Activated CD4-positive, alpha-beta memory T cell treated with anti-CD3 and anti-CD28 coated beads for 36 hours (primary cell): ENCODE measurements at regions not wholly inside any gene's neighbourhood (a gene's known extent, or its start where the extent isn't known, plus 50 kb on each side); places are given as distances from the start of the nearest gene placed in this dataset.
A peak's percentile ranks its signal among the peaks of the same experiment; 100 is the strongest.
"Not testable (repeated sequence)": the region's sequence is repeated elsewhere in the genome, so short reads cannot be mapped to it uniquely, and the experiment has no call there.

Experiments
- CTCF ChIA-PET: fragments of 350-600 bp; sonication (Branson Sonifier 250); formaldehyde crosslinking; loops from one replicate; lab custom pipeline; 2021; ENCODE audit warnings: antibody characterized with exemption, inconsistent platforms; lab: Charles Lee
- POLR2A ChIA-PET: fragments of 350-600 bp; sonication (Branson Sonifier 250); formaldehyde crosslinking; loops from one replicate; lab custom pipeline; 2021; ENCODE audit warnings: antibody characterized with exemption; lab: Charles Lee
- DNase-seq: peaks from one replicate; pipeline ENCODE4 v3.0.0-alpha.2; 2020
- H3K27ac Mint-ChIP-seq: one replicate; pipeline ENCODE4 v1.8.0; 2021; ENCODE audit warnings: mixed read lengths
- H3K27me3 Mint-ChIP-seq: one replicate; pipeline ENCODE4 v1.8.0; 2021; ENCODE audit warnings: mixed read lengths
- H3K36me3 Mint-ChIP-seq: one replicate; pipeline ENCODE4 v1.8.0; 2021; ENCODE audit warnings: mixed read lengths
- H3K4me1 Mint-ChIP-seq: one replicate; pipeline ENCODE4 v1.8.0; 2021; ENCODE audit warnings: low read depth, mixed read lengths
- H3K4me3 Mint-ChIP-seq: one replicate; pipeline ENCODE4 v1.8.0; 2021; ENCODE audit warnings: mild to moderate bottlenecking, mixed read lengths
- H3K9me3 Mint-ChIP-seq: one replicate; pipeline ENCODE4 v1.8.0; 2021; ENCODE audit warnings: mixed read lengths
- intact Hi-C: fragments of 100-400 bp; cut with micrococcal nuclease; formaldehyde crosslinking; loops from one replicate; pipeline ENCODE4 v1.15.1; 2023

DNA sequence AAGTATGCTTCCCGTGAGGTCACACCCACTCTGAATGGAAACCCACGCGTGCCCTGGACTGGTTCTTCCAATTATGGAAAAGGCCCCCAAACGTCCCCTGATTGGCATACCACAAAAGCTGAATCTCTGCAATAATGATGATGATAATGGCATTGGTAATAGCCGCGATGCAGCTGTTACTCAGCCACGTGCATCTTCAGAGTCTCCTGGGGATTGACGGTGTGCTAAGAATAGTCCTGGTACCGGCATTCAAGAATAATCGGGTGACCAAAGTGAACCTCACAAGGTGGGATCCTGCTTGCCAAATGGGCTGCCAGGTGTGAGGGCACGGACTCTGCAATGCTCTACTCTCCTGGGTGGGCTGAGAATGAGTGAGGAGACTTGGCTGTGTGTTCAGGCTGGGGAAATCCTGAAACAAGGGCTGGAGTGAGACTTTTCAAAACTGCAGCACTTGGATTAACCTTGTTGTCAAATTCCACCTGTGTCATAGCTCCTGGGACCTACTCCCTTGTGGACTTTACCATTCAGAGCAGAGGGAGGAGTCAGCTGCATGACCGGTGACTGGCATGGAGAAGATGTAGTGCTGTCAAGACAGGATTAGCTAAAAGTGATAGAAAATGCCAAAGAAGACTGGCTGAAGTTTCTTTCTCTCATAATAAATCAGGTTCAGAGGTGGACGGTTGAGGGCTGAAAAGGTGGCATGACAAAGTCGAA is 615.4 kb downstream of the MID1IP1 start:
- CTCF ChIA-PET = no interaction called here
- H3K9me3 Mint-ChIP-seq = no peaks in the 10 kb centered on the region

GRCh38 chrX:39418254-39418704 is 617.0 kb downstream of the MID1IP1 start:
- peaks cover 30% of the 10 kb centered on the region for H3K4me1 Mint-ChIP-seq
- H3K4me3 Mint-ChIP-seq = no peak overlapping the region
- ChIA-PET POLR2A (no interaction called here), CTCF (no interaction called here)
- peaks cover 6% of the 10 kb centered on the region for H3K9me3 Mint-ChIP-seq
- no peaks in the 10 kb centered on the region for H3K27me3 Mint-ChIP-seq
- DNase-seq = no peak
- H3K36me3 Mint-ChIP-seq = peaks cover 3% of the 10 kb centered on the region
- intact Hi-C loops = no loop called here
- peak overlapping the region; percentile 53 for H3K27ac Mint-ChIP-seq

More for the DNA sequence above, 615.4 kb downstream of the MID1IP1 start:
- H3K4me1 Mint-ChIP-seq = peaks cover 23% of the 10 kb centered on the region
- POLR2A ChIA-PET = no interaction called here
- H3K27ac Mint-ChIP-seq = no peak overlapping the region
- H3K27me3 Mint-ChIP-seq = no peaks in the 10 kb centered on the region
- H3K4me3 Mint-ChIP-seq = no peak overlapping the region
- H3K36me3 Mint-ChIP-seq = no peaks in the 10 kb centered on the region
- DNase-seq = no peak
- intact Hi-C loops = no loop called here

DNA sequence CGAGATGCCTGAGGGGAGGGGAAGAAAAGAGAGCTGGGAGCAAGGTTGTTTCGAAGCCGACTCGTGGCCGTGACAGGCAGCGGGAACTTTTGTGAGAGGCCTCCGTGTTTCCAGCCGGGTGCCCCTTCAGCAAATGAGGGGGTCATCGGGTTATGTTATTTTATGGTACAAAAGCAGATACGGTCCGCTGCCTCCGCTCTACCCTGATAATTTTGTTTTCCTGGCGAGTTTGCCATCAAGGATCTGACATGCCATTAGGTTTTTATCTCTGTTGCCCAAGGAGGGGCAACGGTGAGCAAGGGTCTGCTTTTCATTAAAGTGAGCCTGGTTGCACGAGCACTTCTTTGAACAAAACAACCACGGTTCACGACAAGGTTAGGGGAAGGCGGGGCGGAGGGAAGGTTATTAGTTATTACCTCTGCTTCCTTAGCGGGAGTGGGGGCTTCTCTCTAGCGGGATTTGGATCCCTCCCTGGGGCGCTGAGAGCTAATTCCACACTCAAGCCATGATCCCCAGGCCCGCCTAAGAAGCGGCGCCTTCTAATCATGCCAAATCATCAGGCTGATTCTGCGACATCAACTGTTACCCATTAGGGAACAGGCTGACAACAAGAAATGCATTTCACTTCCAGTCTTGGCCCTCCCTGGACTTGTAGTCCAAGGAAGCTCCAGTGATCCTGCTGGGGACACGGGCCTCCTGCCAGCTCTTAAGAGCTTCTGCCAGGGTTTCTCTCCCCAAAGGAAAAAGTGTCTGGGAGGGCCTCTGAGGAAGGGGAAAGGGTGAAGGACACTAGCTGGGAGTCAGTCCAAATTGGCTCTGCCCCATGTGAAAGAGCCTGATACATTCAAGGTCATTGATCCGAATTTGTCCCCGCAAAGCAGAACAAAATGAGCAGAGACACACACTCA is 617.7 kb downstream of the MID1IP1 start:
- no peak for DNase-seq
- H3K4me3 Mint-ChIP-seq = no peak overlapping the region
- H3K9me3 Mint-ChIP-seq = peaks cover 6% of the 10 kb centered on the region

GRCh38 chrX:39421006-39421405 is 619.7 kb downstream of the MID1IP1 start:
- H3K4me1 Mint-ChIP-seq = peaks cover 52% of the 10 kb centered on the region
- H3K27ac Mint-ChIP-seq = no peak overlapping the region
- intact Hi-C loops = loop anchor here (10.0 kb wide), 2 partner anchors 226 to 434 kb away; no protein-coding TSS in a partner anchor
- ChIA-PET POLR2A (no interaction called here), CTCF (no interaction called here)
- H3K9me3 Mint-ChIP-seq = peaks cover 6% of the 10 kb centered on the region
- no peaks in the 10 kb centered on the region for H3K27me3 Mint-ChIP-seq
- DNase-seq = no peak
- peaks cover 3% of the 10 kb centered on the region for H3K36me3 Mint-ChIP-seq
- H3K4me3 Mint-ChIP-seq = no peak overlapping the region

More for the DNA sequence above, 617.7 kb downstream of the MID1IP1 start:
- ChIA-PET POLR2A (no interaction called here), CTCF (no interaction called here)
- Mint-ChIP-seq H3K27me3 (no peaks in the 10 kb centered on the region), H3K36me3 (peaks cover 3% of the 10 kb centered on the region), H3K4me1 (peaks cover 35% of the 10 kb centered on the region), H3K27ac (peak overlapping the region; percentile 53)
- intact Hi-C loops = no loop called here

DNA sequence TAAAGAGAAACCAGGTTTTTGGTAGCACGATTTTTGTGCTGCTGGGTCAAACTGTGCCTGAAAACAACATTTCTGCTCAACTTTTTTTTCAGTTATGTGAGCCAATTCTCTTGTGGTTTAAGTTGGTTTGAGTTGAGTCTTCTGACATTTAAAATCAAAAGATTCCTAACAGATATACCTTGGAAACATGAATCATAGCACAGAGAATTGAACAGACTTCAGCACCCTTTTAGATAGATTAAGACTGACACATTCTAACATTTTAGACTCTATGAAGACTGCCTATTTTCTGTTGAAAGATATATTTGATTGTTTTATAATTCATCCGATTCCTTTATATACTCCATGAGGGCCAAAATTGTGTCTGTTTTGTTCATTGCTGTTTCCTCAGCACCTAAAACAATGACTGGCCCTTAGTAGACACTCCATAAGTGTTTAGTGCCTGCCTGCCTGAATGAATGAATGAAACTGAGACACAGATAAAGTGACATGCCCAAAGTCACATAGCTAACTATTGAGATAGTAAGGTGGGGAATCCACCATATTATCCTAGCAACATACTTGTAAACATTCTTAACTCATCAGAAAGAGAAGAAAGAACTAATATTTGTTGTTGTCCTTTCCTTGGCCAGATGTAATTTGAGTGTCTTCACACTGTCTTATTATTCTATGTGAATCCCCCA is 624.0 kb downstream of the MID1IP1 start:
- Mint-ChIP-seq H3K27ac (peak overlapping the region; percentile 93), H3K4me3 (no peak overlapping the region), H3K4me1 (peaks cover 62% of the 10 kb centered on the region), H3K9me3 (peaks cover 6% of the 10 kb centered on the region), H3K36me3 (peaks cover 3% of the 10 kb centered on the region), H3K27me3 (no peaks in the 10 kb centered on the region)
- ChIA-PET CTCF (interaction anchor here (1.0 to 1.2 kb wide), 2 partner anchors 86 to 163 kb away, joined by 4 read pairs; no protein-coding TSS in a partner anchor), POLR2A (interaction anchor here (1.3 kb wide), 1 partner anchor 98 kb away, joined by 5 read pairs; no protein-coding TSS in a partner anchor)
- intact Hi-C loops = loop anchor here (1.0 to 10.0 kb wide), 7 partner anchors 94 to 430 kb away; no protein-coding TSS in a partner anchor
- DNase-seq = no peak

- peaks cover 3% of the 10 kb centered on the region for H3K36me3 Mint-ChIP-seq
- ChIA-PET CTCF (interaction anchor here (1.0 to 1.2 kb wide), 2 partner anchors 85 to 164 kb away, joined by 4 read pairs; no protein-coding TSS in a partner anchor), POLR2A (interaction anchor here (1.3 kb wide), 1 partner anchor 99 kb away, joined by 5 read pairs; no protein-coding TSS in a partner anchor)
- peak overlapping the region; percentile 93 for H3K27ac Mint-ChIP-seq
- no peak for DNase-seq
- peaks cover 60% of the 10 kb centered on the region for H3K4me1 Mint-ChIP-seq
- H3K9me3 Mint-ChIP-seq = peaks cover 6% of the 10 kb centered on the region
- H3K4me3 Mint-ChIP-seq = no peak overlapping the region
- H3K27me3 Mint-ChIP-seq = no peaks in the 10 kb centered on the region
- intact Hi-C loops = loop anchor here (10.0 kb wide), 2 partner anchors 231 to 429 kb away; no protein-coding TSS in a partner anchor
Measured at GRCh38 chrX:39426101-39426500, 624.8 kb downstream of the MID1IP1 start.

DNA sequence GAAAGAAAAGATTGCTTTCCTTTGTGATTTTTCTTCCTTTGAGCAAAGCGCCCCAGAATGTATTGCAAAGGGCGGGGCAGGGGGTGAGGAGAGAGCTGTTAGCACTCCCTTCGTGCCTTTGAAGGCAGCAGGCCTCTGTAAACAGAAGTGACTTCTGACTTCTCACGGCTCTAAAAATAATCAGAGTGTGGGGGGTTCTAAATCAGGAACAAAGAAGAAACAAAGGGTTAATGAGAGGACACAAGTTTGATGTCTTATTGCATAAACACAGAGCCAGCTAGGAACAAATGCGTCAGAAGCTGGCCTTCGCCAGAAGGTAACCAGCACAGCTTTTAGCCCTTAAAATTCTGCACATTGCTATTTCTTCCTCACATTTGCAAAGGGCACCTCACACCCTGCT is 626.2 kb downstream of the MID1IP1 start:
- H3K4me1 Mint-ChIP-seq = peaks cover 57% of the 10 kb centered on the region
- peak overlapping the region; percentile 90 for H3K27ac Mint-ChIP-seq
- H3K9me3 Mint-ChIP-seq = peaks cover 4% of the 10 kb centered on the region
- H3K4me3 Mint-ChIP-seq = no peak overlapping the region
- intact Hi-C loops = loop anchor here (10.0 kb wide), 2 partner anchors 233 to 427 kb away; no protein-coding TSS in a partner anchor
- H3K36me3 Mint-ChIP-seq = peaks cover 3% of the 10 kb centered on the region
- no peaks in the 10 kb centered on the region for H3K27me3 Mint-ChIP-seq
- ChIA-PET CTCF (interaction anchor here (0.8 kb wide), 1 partner anchor 165 kb away, joined by 3 read pairs; no protein-coding TSS in a partner anchor), POLR2A (interaction anchor here (1.2 kb wide), 1 partner anchor 12 kb away, joined by 4 read pairs; no protein-coding TSS in a partner anchor)
- DNase-seq = no peak

GRCh38 chrX:39427906-39428305 is 626.6 kb downstream of the MID1IP1 start:
- H3K27me3 Mint-ChIP-seq = no peaks in the 10 kb centered on the region
- no peak overlapping the region for H3K4me3 Mint-ChIP-seq
- H3K4me1 Mint-ChIP-seq = peaks cover 56% of the 10 kb centered on the region
- H3K27ac Mint-ChIP-seq = peak overlapping the region; percentile 90
- intact Hi-C loops = loop anchor here (10.0 kb wide), 2 partner anchors 233 to 427 kb away; no protein-coding TSS in a partner anchor
- H3K9me3 Mint-ChIP-seq = no peaks in the 10 kb centered on the region
- ChIA-PET POLR2A (interaction anchor here (1.2 kb wide), 1 partner anchor 12 kb away, joined by 4 read pairs; no protein-coding TSS in a partner anchor), CTCF (interaction anchor here (0.8 kb wide), 1 partner anchor 166 kb away, joined by 3 read pairs; no protein-coding TSS in a partner anchor)
- peak; percentile 78 for DNase-seq
- peaks cover 3% of the 10 kb centered on the region for H3K36me3 Mint-ChIP-seq

GRCh38 chrX:39430551-39430950 is 629.3 kb downstream of the MID1IP1 start:
- intact Hi-C loops = no loop called here
- peaks cover 42% of the 10 kb centered on the region for H3K4me1 Mint-ChIP-seq
- peaks cover 4% of the 10 kb centered on the region for H3K36me3 Mint-ChIP-seq
- ChIA-PET CTCF (interaction anchor here (0.6 kb wide), 1 partner anchor 671 kb away, joined by 3 read pairs; no protein-coding TSS in a partner anchor), POLR2A (no interaction called here)
- no peaks in the 10 kb centered on the region for H3K27me3 Mint-ChIP-seq
- no peak for DNase-seq
- no peak overlapping the region for H3K4me3 Mint-ChIP-seq
- peaks cover 8% of the 10 kb centered on the region for H3K9me3 Mint-ChIP-seq
- no peak overlapping the region for H3K27ac Mint-ChIP-seq

DNA sequence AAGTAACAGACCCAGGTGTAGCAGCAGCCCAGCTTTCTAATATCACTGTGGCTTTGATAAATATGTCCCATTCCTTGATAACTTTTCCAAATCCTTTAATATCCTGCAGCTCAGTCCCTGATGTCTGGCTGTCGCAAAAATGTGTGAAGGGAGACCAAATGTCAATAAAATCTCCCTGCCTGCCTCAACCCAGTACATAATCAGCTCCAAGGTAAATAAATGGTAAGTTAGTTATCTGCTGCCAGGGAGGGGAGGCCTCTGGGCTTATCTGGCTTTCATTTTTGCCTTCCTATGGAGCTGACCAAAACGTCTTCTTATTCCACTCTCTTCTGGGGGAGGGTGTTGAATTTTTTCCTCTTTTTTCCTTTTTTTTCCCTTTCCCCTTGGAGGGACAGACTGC is 630.6 kb downstream of the MID1IP1 start:
- H3K4me3 Mint-ChIP-seq = no peak overlapping the region
- peaks cover 32% of the 10 kb centered on the region for H3K4me1 Mint-ChIP-seq
- peaks cover 8% of the 10 kb centered on the region for H3K9me3 Mint-ChIP-seq
- no peak for DNase-seq
- H3K27me3 Mint-ChIP-seq = no peaks in the 10 kb centered on the region
- H3K27ac Mint-ChIP-seq = no peak overlapping the region
- CTCF ChIA-PET = no interaction called here
- H3K36me3 Mint-ChIP-seq = peaks cover 4% of the 10 kb centered on the region
- POLR2A ChIA-PET = no interaction called here
- intact Hi-C loops = no loop called here

GRCh38 chrX:39434671-39435070 is 633.4 kb downstream of the MID1IP1 start:
- H3K4me3 Mint-ChIP-seq, H3K36me3 Mint-ChIP-seq, intact Hi-C loops, POLR2A ChIA-PET, DNase-seq, CTCF ChIA-PET, H3K27me3 Mint-ChIP-seq, H3K27ac Mint-ChIP-seq: not testable (repeated sequence)
- H3K9me3 Mint-ChIP-seq = peaks cover 11% of the 10 kb centered on the region
- H3K4me1 Mint-ChIP-seq = peaks cover 14% of the 10 kb centered on the region
